Activated T-cell treated with anti-CD3 and anti-CD28 coated beads for 4 hours (primary cell): ENCODE measurements at regions not wholly inside any gene's neighbourhood (a gene's known extent, or its start where the extent isn't known, plus 50 kb on each side); places are given as distances from the start of the nearest gene placed in this dataset.
"Not testable (repeated sequence)": the region's sequence is repeated elsewhere in the genome, so short reads cannot be mapped to it uniquely, and the experiment has no call there.

ENCODE experiments used
- DNase-seq: peaks from one replicate; pipeline ENCODE4 v3.0.0-alpha.2; 2020

GRCh38 chr7:114812570-114812969 is 109.3 kb upstream of the MDFIC start:
- DNase-seq, result no peak

GRCh38 chr7:114813624-114814023 is 108.3 kb upstream of the MDFIC start:
- DNase-seq, result no peak

DNA sequence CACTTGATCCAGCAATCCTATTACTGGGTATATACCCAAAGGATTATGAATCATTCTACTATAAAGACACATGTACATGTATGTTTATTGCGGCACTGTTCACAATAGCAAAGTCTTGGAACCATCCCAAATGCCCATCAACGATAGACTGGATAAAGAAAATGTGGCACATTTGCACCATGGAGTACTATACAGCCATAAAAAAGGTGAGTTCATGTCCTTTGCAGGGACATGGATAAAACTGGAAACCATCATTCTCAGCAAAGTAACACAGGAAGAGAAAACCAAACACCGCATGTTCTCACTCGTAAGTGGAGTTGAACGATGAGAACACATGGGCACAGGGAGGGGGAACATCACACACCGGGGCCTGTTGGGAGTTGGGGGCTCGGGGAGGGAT is 104.9 kb upstream of the MDFIC start:
- DNase-seq, result not testable (repeated sequence)

DNA sequence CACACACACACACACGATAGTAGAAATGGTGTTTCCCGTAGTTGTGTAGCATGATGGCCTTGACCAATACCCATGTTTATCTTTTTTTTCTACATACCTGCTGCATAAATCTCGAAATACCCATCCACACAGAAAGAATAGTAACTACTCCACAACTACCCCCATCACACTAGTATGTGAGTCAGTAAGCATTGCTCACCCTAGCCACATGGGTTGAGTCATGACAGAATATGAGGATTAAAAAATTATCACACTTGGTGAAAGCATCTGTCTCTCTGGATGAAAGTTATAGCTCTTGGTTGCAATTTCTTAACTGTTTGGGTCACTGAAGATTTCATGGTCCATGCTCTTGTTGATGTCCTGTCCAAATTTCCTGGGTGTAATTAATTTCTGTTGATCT is 103.4 kb upstream of the MDFIC start:
- DNase-seq, result no peak

- DNase-seq, result no peak
These were observed 102.1 kb upstream of the MDFIC start for GRCh38 chr7:114819616-114820362.

DNA sequence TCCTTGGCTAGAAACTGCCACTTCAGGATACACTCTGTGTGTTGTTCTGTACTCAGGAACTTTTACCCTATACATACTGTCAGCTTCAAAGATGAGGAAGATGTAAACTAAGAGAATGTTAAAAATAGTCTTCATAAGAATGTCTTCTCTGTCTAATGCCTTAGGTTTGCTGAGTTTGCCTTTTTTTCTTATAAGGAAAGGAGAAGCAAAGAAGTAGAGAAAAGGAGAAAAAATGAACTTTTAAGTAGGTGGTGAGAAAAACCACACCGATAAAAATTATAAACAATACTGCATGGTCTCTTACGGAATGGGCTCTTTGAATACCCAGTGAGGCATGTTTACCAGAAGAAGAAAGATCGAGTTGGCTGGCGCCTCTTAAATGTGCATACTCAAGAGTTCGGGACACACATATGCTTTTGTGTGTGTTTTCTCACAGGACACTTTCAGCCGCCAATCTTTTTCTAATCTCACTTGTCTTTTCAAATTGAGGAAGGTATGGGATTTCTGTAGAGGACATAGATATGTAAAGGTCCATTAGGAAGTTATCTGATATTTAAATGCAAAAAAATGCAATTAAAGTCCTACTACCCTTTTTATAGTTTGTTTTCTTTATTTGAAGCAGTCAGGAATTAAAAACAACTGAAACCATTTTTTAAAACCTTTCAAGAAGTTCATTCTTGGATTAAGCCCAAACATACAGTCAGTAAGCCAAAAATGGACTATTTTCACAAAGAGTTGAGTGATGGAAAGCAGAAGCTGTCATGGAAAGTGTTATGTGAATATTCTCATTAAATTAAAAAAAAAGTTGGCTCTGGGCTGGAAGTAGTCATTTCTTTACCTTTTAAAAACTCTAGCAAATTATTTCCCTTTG is 100.6 kb upstream of the MDFIC start:
- no peak for DNase-seq

DNA sequence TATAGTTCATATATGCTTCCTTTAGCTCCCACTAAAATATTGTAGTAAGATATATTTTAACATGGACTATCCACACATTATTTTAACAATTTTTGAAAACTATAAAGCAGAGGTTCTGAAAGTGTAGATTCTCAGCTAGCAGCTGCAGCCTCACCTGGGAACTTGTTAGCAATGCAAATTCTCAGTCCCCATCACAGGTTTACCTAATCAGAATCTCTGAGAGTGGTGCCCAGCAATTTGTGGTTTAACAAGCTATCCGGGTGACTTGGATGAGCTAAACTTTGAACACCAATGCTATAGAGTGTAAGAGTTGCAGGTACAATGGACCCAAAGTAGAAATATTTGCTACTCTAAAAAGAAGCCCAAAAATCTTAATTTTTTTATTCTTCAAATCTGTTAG is 99.8 kb upstream of the MDFIC start:
- DNase-seq, result no peak

DNA sequence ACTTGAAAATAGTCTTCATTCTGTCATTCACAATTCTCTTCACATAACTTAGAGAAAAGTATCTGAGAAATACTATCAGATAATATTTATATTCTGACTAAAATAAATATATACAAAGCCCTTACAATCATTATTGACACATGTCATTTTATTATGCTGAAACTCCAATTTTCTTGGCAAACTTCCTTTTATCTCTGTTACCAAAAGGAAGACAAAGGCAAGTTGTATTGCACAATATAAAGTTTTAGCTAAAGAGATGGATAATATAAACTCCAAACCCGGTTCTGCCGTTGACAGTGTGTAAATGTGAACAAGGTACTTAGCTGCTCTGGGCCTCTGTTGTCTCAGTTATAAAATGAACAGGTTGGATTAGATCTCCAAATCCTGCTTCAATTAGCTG is 99.0 kb upstream of the MDFIC start:
- no peak for DNase-seq

DNA sequence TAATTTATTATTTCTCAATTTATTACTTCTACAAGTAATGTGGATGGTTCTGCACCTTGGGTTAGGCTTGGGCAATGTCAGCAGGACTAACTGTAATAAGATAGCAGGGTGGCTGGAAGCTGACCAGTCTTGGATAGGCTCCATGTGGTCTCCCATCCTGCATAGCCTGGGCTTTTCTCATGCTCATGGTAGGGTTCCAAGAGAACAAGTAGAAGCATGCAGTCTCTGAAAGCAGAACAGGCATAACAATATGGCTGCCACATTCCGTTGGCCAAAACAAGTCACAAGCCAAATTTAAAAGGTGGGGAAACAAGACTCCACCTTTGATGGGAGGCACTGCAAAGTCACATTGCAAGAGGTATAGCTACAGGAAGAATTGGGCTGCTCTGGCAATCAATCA is 98.6 kb upstream of the MDFIC start:
- DNase-seq, result no peak

- DNase-seq, result no peak
These were observed 96.4 kb upstream of the MDFIC start for GRCh38 chr7:114825423-114825951.

DNA sequence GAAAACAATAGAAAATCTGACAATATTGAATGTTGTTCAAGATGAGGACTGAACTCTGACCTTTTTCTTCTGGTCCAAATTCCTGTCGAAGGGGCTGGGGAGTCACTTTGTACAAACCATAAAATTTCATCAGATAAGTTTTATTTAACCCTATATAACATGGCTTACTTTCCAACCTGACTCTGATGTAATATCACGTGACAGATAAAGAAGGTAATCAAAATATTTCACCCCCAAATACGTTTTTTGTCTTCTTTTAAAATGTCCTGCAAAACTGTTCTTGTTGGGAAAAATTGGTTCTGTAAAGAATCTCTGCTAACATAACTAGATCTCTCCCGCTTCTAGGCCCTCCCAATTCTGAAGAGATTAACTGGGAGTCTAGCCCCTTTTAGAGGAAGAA is 90.9 kb upstream of the MDFIC start:
- DNase-seq, result no peak

GRCh38 chr7:114832906-114833595 is 88.8 kb upstream of the MDFIC start:
- DNase-seq, result no peak

- no peak for DNase-seq
These were observed 86.6 kb upstream of the MDFIC start for GRCh38 chr7:114835303-114835702.

GRCh38 chr7:114835861-114836260 is 86.0 kb upstream of the MDFIC start:
- no peak for DNase-seq

- DNase-seq, result no peak
These were observed 79.3 kb upstream of the MDFIC start for GRCh38 chr7:114842551-114843065.

GRCh38 chr7:114843102-114843501 is 78.8 kb upstream of the MDFIC start:
- DNase-seq, result no peak

- no peak for DNase-seq
These were observed 70.4 kb upstream of the MDFIC start for GRCh38 chr7:114851406-114852061.

GRCh38 chr7:114852293-114852692 is 69.6 kb upstream of the MDFIC start:
- no peak for DNase-seq

DNA sequence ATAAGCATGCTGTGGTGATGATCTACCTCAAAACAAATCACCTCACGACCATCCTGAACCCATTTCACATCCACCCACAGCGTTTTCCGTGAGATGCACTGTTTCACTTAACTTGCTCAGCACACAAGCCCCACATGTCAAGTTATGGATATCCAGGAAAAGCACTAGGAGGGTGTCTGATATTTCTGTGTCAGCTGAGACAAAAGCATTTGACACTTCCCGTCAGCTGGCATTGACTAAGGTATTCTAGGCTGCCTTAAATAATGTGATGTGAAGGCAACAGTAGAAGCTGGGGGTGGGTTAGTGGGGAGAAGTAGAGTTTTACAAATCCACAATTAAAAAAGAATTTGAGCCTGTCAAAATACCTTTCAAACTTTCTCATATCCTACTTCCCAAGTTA is 68.7 kb upstream of the MDFIC start:
- DNase-seq, result no peak

DNA sequence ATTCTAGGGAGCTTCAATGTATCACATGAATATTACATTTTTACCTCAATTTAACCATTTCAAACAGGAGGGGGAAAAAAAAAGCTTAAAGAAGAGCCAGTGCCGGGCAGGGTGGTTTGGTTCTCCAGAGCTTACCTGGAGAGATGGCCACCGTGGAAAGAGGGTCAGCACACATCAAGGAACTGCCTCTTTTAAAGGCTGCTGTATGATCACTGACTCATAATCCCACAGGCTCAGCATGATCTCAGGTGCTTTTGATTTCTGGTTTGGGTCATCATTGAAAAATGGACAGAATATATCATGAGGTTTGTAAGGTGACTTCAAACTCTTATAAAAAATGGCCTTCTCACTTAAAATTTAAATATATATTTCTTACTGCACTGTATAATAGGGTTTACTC is 67.5 kb upstream of the MDFIC start:
- no peak for DNase-seq

GRCh38 chr7:114856625-114857024 is 65.3 kb upstream of the MDFIC start:
- DNase-seq, result no peak

- no peak for DNase-seq
These were observed 64.3 kb upstream of the MDFIC start for GRCh38 chr7:114857605-114858004.

DNA sequence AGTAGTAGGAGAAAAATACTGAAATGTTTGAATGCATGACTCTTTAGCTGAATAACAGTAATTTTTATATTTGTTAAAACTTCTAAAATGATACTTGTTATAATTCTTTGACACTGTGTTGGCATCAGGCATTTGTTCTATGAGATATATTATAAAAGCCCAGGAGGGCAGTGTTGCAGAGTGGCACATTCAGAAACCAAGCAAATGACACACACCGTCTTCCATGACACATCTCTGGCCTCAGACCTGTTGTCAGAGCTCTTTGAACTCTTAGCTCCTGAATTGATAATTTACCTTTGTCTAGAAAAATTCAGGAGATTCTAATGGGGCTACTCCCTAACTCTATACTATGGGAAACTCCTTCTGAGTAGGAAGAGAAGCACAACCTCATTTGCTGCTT is 62.4 kb upstream of the MDFIC start:
- DNase-seq, result no peak
